ENCODE measurements at regions not wholly inside any gene's neighbourhood (a gene's known extent, or its start where the extent isn't known, plus 50 kb on each side); places are given as distances from the start of the nearest gene placed in this dataset.

GRCh38 chr4:122542411-122543236 lies 78.2 kb downstream of the IL21 start:
- Histone ChIP-seq H3K4me3 (no peak overlapping the region), H3K27ac (ENCODE audit: low read depth) (no peak overlapping the region), H4K20me1 (replicated peaks; ENCODE audit: insufficient read depth) (no peaks in the 10 kb centered on the region), H3K79me2 (replicated peaks; ENCODE audit: insufficient read depth) (no peaks in the 10 kb centered on the region), H3K4me2 (no peak overlapping the region), H3K4me1 (ENCODE audit: insufficient read depth) (no peaks in the 10 kb centered on the region), H3K27me3 (ENCODE audit: insufficient read depth) (no peaks in the 10 kb centered on the region), H2AFZ (no peak overlapping the region), H3F3A (replicated peaks; ENCODE audit: low read depth) (no peaks in the 10 kb centered on the region), H3K9me2 (ENCODE audit: insufficient read depth) (peaks cover 8% of the 10 kb centered on the region; the same call in 1 of the 2 replicates), H3K36me3 (ENCODE audit: insufficient read depth) (no peaks in the 10 kb centered on the region)
- H3K4me3 Mint-ChIP-seq, result no peak overlapping the region
- H3K9me3 Mint-ChIP-seq, result no peaks in the 10 kb centered on the region; the same call in 2 of the 3 replicates
- H3K27me3 Mint-ChIP-seq (ENCODE audit: insufficient read depth, low read depth, poor library complexity), result peaks cover 2% of the 10 kb centered on the region
- ATAC-seq, result no peak
- DNase-seq (ENCODE audit: low spot score), result no peak
- no peak overlapping the region for H3K27ac Mint-ChIP-seq
- TF ChIP-seq POLR2AphosphoS5 (IDR thresholded peaks at IDR 0.05; ENCODE audit: low read depth) (no peak), EZH2 (IDR thresholded peaks at IDR 0.05; ENCODE audit: low read depth, unreplicated experiment) (no peak), JUNB (IDR thresholded peaks at IDR 0.05; ENCODE audit: unreplicated experiment) (no peak), ZNF331 (CRISPR knock-in tag; IDR thresholded peaks at IDR 0.05; ENCODE audit: low read depth) (no peak), REST (IDR thresholded peaks at IDR 0.05; ENCODE audit: unreplicated experiment) (no peak), EZH2phosphoT487 (IDR thresholded peaks at IDR 0.05; ENCODE audit: unreplicated experiment) (no peak), NANOG (IDR thresholded peaks at IDR 0.05; ENCODE audit: borderline replicate concordance) (no peak), CREB1 (CRISPR knock-in tag; IDR thresholded peaks at IDR 0.05; ENCODE audit: low read depth) (no peak), ZNF114 (CRISPR knock-in tag; IDR thresholded peaks at IDR 0.05) (no peak), CTCF (conservative IDR thresholded peaks at IDR 0.05; ENCODE audit: low read depth in 2 of 2) (no peak), STAT1 (IDR thresholded peaks at IDR 0.05; ENCODE audit: unreplicated experiment) (no peak)
- no peaks in the 10 kb centered on the region for H3K36me3 Mint-ChIP-seq (ENCODE audit: low read depth)
- no peaks in the 10 kb centered on the region for H3K4me1 Mint-ChIP-seq
